T-cell (primary cell): ENCODE measurements at regions not wholly inside any gene's neighbourhood (a gene's known extent, or its start where the extent isn't known, plus 50 kb on each side); places are given as distances from the start of the nearest gene placed in this dataset.

Source experiments
- ATAC-seq, 4 experiments: fragments of 200-7000 bp in 3 of 4; fragments of 150-1000 bp in 1 of 4; cut with Tn5 transposase; replicated peaks in 1 of 4; 1 replicate in 3 of 4; 2 replicates in 1 of 4; pipeline ENCODE4 v1.10.0; 2021; ENCODE audit warnings: moderate library complexity in 3 of 4, mild to moderate bottlenecking in 2 of 4, moderate number of reproducible peaks in 1 of 4
- CTCF ChIA-PET, 2 donors: fragments of 300-600 bp; sonication (Branson Sonifier 250); formaldehyde crosslinking; loops; one replicate each; lab custom pipeline; 2022; ENCODE audit warnings: antibody characterized with exemption in 2 of 2; lab: Charles Lee
- POLR2A ChIA-PET, 2 donors: fragments of 300-600 bp; sonication (Branson Sonifier 250); formaldehyde crosslinking; loops; one replicate each; lab custom pipeline; 2022; ENCODE audit warnings: antibody characterized with exemption in 2 of 2; lab: Charles Lee
- DNase-seq, 35 experiments: peaks; one replicate each; pipeline versions ENCODE4 v3.0.0 to v3.0.0-alpha.2; 2013 to 2023
- H3K27ac ChIP-seq: one replicate; pipeline ENCODE4 v1.5.1; 2013; ENCODE audit warnings: low read length
- H3K27me3 ChIP-seq, 2 experiments: replicated peaks in 1 of 2; 1 replicate in 1 of 2; 2 replicates in 1 of 2; pipeline versions ENCODE4 v1.6.1 to v1.7.0; 2013; ENCODE audit warnings: low read length in 1 of 2, mixed read lengths in 1 of 2; ENCODE audit not compliant: control insufficient read depth in 2 of 2, insufficient read depth in 2 of 2; ENCODE audit errors: extremely low read depth in 1 of 2
- H3K36me3 ChIP-seq, 2 donors: 1 replicate in 1 of 2; 2 replicates in 1 of 2; pipeline versions ENCODE4 v1.6.1 to v1.7.0; 2013; ENCODE audit warnings: low read length in 1 of 2; ENCODE audit not compliant: control insufficient read depth in 2 of 2, insufficient read depth in 1 of 2; ENCODE audit errors: extremely low read depth in 1 of 2
- H3K4me1 ChIP-seq, 2 experiments: 1 replicate in 1 of 2; 2 replicates in 1 of 2; pipeline versions ENCODE4 v1.6.1 to v1.7.0; 2013; ENCODE audit warnings: low read length in 2 of 2, mixed read lengths in 1 of 2; ENCODE audit not compliant: insufficient read depth in 2 of 2, control insufficient read depth in 1 of 2; ENCODE audit errors: extremely low read depth in 1 of 2
- H3K4me3 ChIP-seq, 2 donors: 1 replicate in 1 of 2; 2 replicates in 1 of 2; pipeline versions ENCODE4 v1.5.1 to v1.7.0; 2013; ENCODE audit warnings: mild to moderate bottlenecking in 2 of 2, low read length in 1 of 2, moderate library complexity in 1 of 2; ENCODE audit not compliant: control insufficient read depth in 1 of 2; ENCODE audit errors: extremely low read depth in 1 of 2
- H3K9me3 ChIP-seq: 2 replicates; pipeline ENCODE4 v1.7.0; 2013
- H3K27ac Mint-ChIP-seq, 2 donors: one replicate each; pipeline ENCODE4 v1.8.0; 2020 to 2021; ENCODE audit warnings: mild to moderate bottlenecking in 2 of 2, mixed read lengths in 2 of 2
- H3K27me3 Mint-ChIP-seq, 2 donors: one replicate each; pipeline ENCODE4 v1.8.0; 2021 to 2022; ENCODE audit warnings: mixed read lengths in 2 of 2
- H3K36me3 Mint-ChIP-seq: one replicate; pipeline ENCODE4 v1.8.0; 2021; ENCODE audit warnings: mixed read lengths
- H3K4me1 Mint-ChIP-seq, 3 donors: one replicate each; pipeline ENCODE4 v1.8.0; 2020 to 2022; ENCODE audit warnings: mixed read lengths in 3 of 3, mild to moderate bottlenecking in 1 of 3
- H3K4me3 Mint-ChIP-seq, 3 donors: one replicate each; pipeline ENCODE4 v1.8.0; 2020 to 2022; ENCODE audit warnings: mild to moderate bottlenecking in 3 of 3, mixed read lengths in 3 of 3, moderate library complexity in 3 of 3
- H3K9me3 Mint-ChIP-seq, 3 donors: one replicate each; pipeline ENCODE4 v1.8.0; 2020 to 2022; ENCODE audit warnings: mixed read lengths in 3 of 3
- WGBS: methylation state at CpG from one replicate; pipeline ENCODE4 v1.1.5; 2013; ENCODE audit warnings: missing lambda C conversion rate; ENCODE audit not compliant: insufficient coverage; 5-methylcytosine and 5-hydroxymethylcytosine counted together

GRCh38 chr11:119782006-119782738 lies 53.2 kb upstream of the NECTIN1 start:
- Histone ChIP-seq H3K4me3 (no peak overlapping the region), H3K27me3 (peaks cover 0 to 47% of the 10 kb centered on the region in 2 experiments), H3K36me3 (no peaks in the 10 kb centered on the region), H3K4me1 (no peaks in the 10 kb centered on the region), H3K9me3 (no peaks in the 10 kb centered on the region), H3K27ac (no peak overlapping the region)
- no peak overlapping the region for H3K4me3 Mint-ChIP-seq
- no peak overlapping the region for H3K27ac Mint-ChIP-seq
- no peak for ATAC-seq
- no peak for DNase-seq
- POLR2A ChIA-PET = no interaction called here
- H3K9me3 Mint-ChIP-seq = no peaks in the 10 kb centered on the region
- 66% methylated on average over 12 of the region's 19 CpGs for WGBS
- H3K4me1 Mint-ChIP-seq = no peaks in the 10 kb centered on the region
- H3K27me3 Mint-ChIP-seq = peaks cover 9 to 37% of the 10 kb centered on the region in 2 donors
- no peaks in the 10 kb centered on the region for H3K36me3 Mint-ChIP-seq
- CTCF ChIA-PET = no interaction called here

GRCh38 chr11:119780222-119780953 lies 51.4 kb upstream of the NECTIN1 start:
- ATAC-seq = no peak
- no peaks in the 10 kb centered on the region for H3K4me1 ChIP-seq
- H3K4me1 Mint-ChIP-seq = no peaks in the 10 kb centered on the region
- H3K4me3 Mint-ChIP-seq = no peak overlapping the region
- no peaks in the 10 kb centered on the region for H3K9me3 ChIP-seq
- H3K27me3 ChIP-seq = peaks cover 0 to 46% of the 10 kb centered on the region in 2 experiments
- CTCF ChIA-PET = no interaction called here
- DNase-seq = no peak
- H3K27ac ChIP-seq = no peak overlapping the region
- H3K36me3 Mint-ChIP-seq = no peaks in the 10 kb centered on the region
- H3K9me3 Mint-ChIP-seq = no peaks in the 10 kb centered on the region
- POLR2A ChIA-PET = no interaction called here
- WGBS = 61% methylated on average over 2 of the region's 2 CpGs
- peaks cover 16 to 37% of the 10 kb centered on the region in 2 donors for H3K27me3 Mint-ChIP-seq
- no peak overlapping the region for H3K4me3 ChIP-seq
- H3K36me3 ChIP-seq = no peaks in the 10 kb centered on the region
- no peak overlapping the region for H3K27ac Mint-ChIP-seq

- no peaks in the 10 kb centered on the region for H3K4me1 Mint-ChIP-seq
- POLR2A ChIA-PET = no interaction called here
- 53% methylated on average over 17 of the region's 22 CpGs for WGBS
- no peak overlapping the region for H3K27ac ChIP-seq
- no peak for ATAC-seq
- H3K9me3 Mint-ChIP-seq = peaks cover 0 to 3% (median 0%) of the 10 kb centered on the region in 3 donors
- H3K36me3 ChIP-seq = no peaks in the 10 kb centered on the region
- H3K4me3 ChIP-seq = no peak overlapping the region
- no peak overlapping the region for H3K4me3 Mint-ChIP-seq
- no peaks in the 10 kb centered on the region for H3K36me3 Mint-ChIP-seq
- DNase-seq = no peak
- no peaks in the 10 kb centered on the region for H3K9me3 ChIP-seq
- no peaks in the 10 kb centered on the region for H3K4me1 ChIP-seq
- H3K27me3 Mint-ChIP-seq = peaks cover 19 to 35% of the 10 kb centered on the region in 2 donors
- no peak overlapping the region for H3K27ac Mint-ChIP-seq
- CTCF ChIA-PET = no interaction called here
- peaks cover 0 to 50% of the 10 kb centered on the region in 2 experiments for H3K27me3 ChIP-seq
These were observed 50.4 kb upstream of the NECTIN1 start for GRCh38 chr11:119779195-119780071.
